ENCODE measurements at regions not wholly inside any gene's neighbourhood (a gene's known extent, or its start where the extent isn't known, plus 50 kb on each side); places are given as distances from the start of the nearest gene placed in this dataset.

DNA sequence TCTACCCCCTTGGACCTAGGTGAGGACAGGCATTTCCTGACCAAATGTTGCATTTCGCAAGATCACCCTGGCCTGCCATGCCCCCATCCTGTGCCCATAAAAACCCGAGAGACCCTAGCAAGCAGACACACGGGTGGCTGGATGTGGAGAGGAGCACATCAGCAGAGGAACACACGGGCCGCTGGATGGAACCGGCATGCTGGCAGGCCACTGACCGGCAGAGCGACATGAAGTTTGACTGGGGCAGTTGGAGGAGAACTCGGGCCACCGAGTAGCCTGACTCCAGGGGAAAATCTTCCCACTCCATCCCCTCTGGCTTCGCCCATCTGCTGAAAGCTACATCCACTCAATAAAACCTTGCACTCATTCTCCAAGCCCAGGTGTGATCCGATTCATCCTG, 329.3 kb downstream of the FGF9 start:
- TF ChIP-seq, protein P1, sequence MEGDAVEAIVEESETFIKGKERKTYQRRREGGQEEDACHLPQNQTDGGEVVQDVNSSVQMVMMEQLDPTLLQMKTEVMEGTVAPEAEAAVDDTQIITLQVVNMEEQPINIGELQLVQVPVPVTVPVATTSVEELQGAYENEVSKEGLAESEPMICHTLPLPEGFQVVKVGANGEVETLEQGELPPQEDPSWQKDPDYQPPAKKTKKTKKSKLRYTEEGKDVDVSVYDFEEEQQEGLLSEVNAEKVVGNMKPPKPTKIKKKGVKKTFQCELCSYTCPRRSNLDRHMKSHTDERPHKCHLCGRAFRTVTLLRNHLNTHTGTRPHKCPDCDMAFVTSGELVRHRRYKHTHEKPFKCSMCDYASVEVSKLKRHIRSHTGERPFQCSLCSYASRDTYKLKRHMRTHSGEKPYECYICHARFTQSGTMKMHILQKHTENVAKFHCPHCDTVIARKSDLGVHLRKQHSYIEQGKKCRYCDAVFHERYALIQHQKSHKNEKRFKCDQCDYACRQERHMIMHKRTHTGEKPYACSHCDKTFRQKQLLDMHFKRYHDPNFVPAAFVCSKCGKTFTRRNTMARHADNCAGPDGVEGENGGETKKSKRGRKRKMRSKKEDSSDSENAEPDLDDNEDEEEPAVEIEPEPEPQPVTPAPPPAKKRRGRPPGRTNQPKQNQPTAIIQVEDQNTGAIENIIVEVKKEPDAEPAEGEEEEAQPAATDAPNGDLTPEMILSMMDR (IDR thresholded peaks at IDR 0.05): no peak
- TF ChIP-seq POLR2A (IDR thresholded peaks at IDR 0.05): no peak
